Skeletal muscle satellite cell (primary cell): ENCODE measurements at regions not wholly inside any gene's neighbourhood (a gene's known extent, or its start where the extent isn't known, plus 50 kb on each side); places are given as distances from the start of the nearest gene placed in this dataset.

ENCODE experiments used
- H3K27me3 ChIP-seq: 2 replicates; pipeline ENCODE4 v1.7.0; 2013; ENCODE audit warnings: low read length; ENCODE audit not compliant: control insufficient read depth, insufficient read depth
- H3K36me3 ChIP-seq: 2 replicates; pipeline ENCODE4 v1.7.0; 2013; ENCODE audit warnings: mild to moderate bottlenecking, control low read depth, low read length; ENCODE audit not compliant: insufficient read depth
- H3K4me1 ChIP-seq: 2 replicates; pipeline ENCODE4 v1.7.0; 2013; ENCODE audit warnings: low read length; ENCODE audit not compliant: control insufficient read depth, insufficient read depth
- H3K4me2 ChIP-seq: 2 replicates; pipeline ENCODE4 v1.7.0; 2013; ENCODE audit warnings: mild to moderate bottlenecking, low read length
- H3K4me3 ChIP-seq: 2 replicates; pipeline ENCODE4 v1.7.0; 2013; ENCODE audit warnings: low read length
- H3K9ac ChIP-seq: 2 replicates; pipeline ENCODE4 v1.7.0; 2013; ENCODE audit warnings: mild to moderate bottlenecking, low read depth, low read length, moderate library complexity
- H3K9me3 ChIP-seq: replicated peaks from 2 replicates; pipeline ENCODE4 v1.7.0; 2013; ENCODE audit warnings: mild to moderate bottlenecking, control low read depth, low read length

- H3K27me3 ChIP-seq = no peaks in the 10 kb centered on the region
- H3K9me3 ChIP-seq = no peaks in the 10 kb centered on the region
- no peak overlapping the region for H3K9ac ChIP-seq
- no peak overlapping the region for H3K4me3 ChIP-seq
- no peak overlapping the region for H3K4me2 ChIP-seq
- H3K4me1 ChIP-seq = no peaks in the 10 kb centered on the region
- H3K36me3 ChIP-seq = no peaks in the 10 kb centered on the region
Observed at GRCh38 chr18:8977701-8978100, 124.8 kb upstream of the NDUFV2 start.

GRCh38 chr18:8978394-8978793, 124.1 kb upstream of the NDUFV2 start:
- Histone ChIP-seq H3K4me2 (no peak overlapping the region), H3K9ac (no peak overlapping the region), H3K4me3 (no peak overlapping the region)

GRCh38 chr18:8979258-8979988, 123.1 kb upstream of the NDUFV2 start:
- no peaks in the 10 kb centered on the region for H3K4me1 ChIP-seq
- H3K4me2 ChIP-seq = no peak overlapping the region
- no peak overlapping the region for H3K9ac ChIP-seq
- no peaks in the 10 kb centered on the region for H3K36me3 ChIP-seq
- H3K9me3 ChIP-seq = no peaks in the 10 kb centered on the region
- no peaks in the 10 kb centered on the region for H3K27me3 ChIP-seq
- no peak overlapping the region for H3K4me3 ChIP-seq

More at GRCh38 chr18:8978394-8978793, 124.1 kb upstream of the NDUFV2 start:
- no peaks in the 10 kb centered on the region for H3K36me3 ChIP-seq
- no peaks in the 10 kb centered on the region for H3K4me1 ChIP-seq
- no peaks in the 10 kb centered on the region for H3K27me3 ChIP-seq
- H3K9me3 ChIP-seq = no peaks in the 10 kb centered on the region

GRCh38 chr18:8980496-8980895, 122.0 kb upstream of the NDUFV2 start:
- Histone ChIP-seq H3K27me3 (no peaks in the 10 kb centered on the region), H3K4me1 (no peaks in the 10 kb centered on the region), H3K36me3 (no peaks in the 10 kb centered on the region), H3K4me2 (no peak overlapping the region), H3K9ac (no peak overlapping the region), H3K4me3 (no peak overlapping the region), H3K9me3 (no peaks in the 10 kb centered on the region)

GRCh38 chr18:8980918-8981317, 121.6 kb upstream of the NDUFV2 start:
- no peaks in the 10 kb centered on the region for H3K4me1 ChIP-seq
- H3K4me2 ChIP-seq = no peak overlapping the region
- H3K4me3 ChIP-seq = no peak overlapping the region
- no peaks in the 10 kb centered on the region for H3K36me3 ChIP-seq
- no peaks in the 10 kb centered on the region for H3K9me3 ChIP-seq
- no peaks in the 10 kb centered on the region for H3K27me3 ChIP-seq
- H3K9ac ChIP-seq = no peak overlapping the region

- peaks cover 6% of the 10 kb centered on the region for H3K4me1 ChIP-seq
- H3K9ac ChIP-seq = no peak overlapping the region
- no peaks in the 10 kb centered on the region for H3K9me3 ChIP-seq
- H3K36me3 ChIP-seq = no peaks in the 10 kb centered on the region
- H3K4me2 ChIP-seq = no peak overlapping the region
- H3K27me3 ChIP-seq = no peaks in the 10 kb centered on the region
- H3K4me3 ChIP-seq = no peak overlapping the region
Observed at GRCh38 chr18:8982416-8983183, 119.9 kb upstream of the NDUFV2 start.

- H3K27me3 ChIP-seq = no peaks in the 10 kb centered on the region
- H3K4me3 ChIP-seq = no peak overlapping the region
- peaks cover 9% of the 10 kb centered on the region for H3K4me1 ChIP-seq
- H3K4me2 ChIP-seq = no peak overlapping the region
- H3K9ac ChIP-seq = no peak overlapping the region
- H3K9me3 ChIP-seq = no peaks in the 10 kb centered on the region
- H3K36me3 ChIP-seq = no peaks in the 10 kb centered on the region
Observed at GRCh38 chr18:8983195-8983594, 119.3 kb upstream of the NDUFV2 start.

GRCh38 chr18:8984131-8984721, 118.3 kb upstream of the NDUFV2 start:
- H3K9ac ChIP-seq = no peak overlapping the region
- peaks cover 9% of the 10 kb centered on the region for H3K4me1 ChIP-seq
- H3K4me2 ChIP-seq = no peak overlapping the region
- no peaks in the 10 kb centered on the region for H3K36me3 ChIP-seq
- H3K27me3 ChIP-seq = no peaks in the 10 kb centered on the region
- H3K9me3 ChIP-seq = no peaks in the 10 kb centered on the region
- no peak overlapping the region for H3K4me3 ChIP-seq

GRCh38 chr18:8987241-8987640, 115.3 kb upstream of the NDUFV2 start:
- H3K9me3 ChIP-seq = no peaks in the 10 kb centered on the region
- no peak overlapping the region for H3K9ac ChIP-seq

GRCh38 chr18:8988260-8988871, 114.1 kb upstream of the NDUFV2 start:
- no peak overlapping the region for H3K9ac ChIP-seq
- no peak overlapping the region for H3K4me2 ChIP-seq
- H3K4me3 ChIP-seq = no peak overlapping the region
- H3K9me3 ChIP-seq = no peaks in the 10 kb centered on the region
- no peaks in the 10 kb centered on the region for H3K27me3 ChIP-seq
- H3K36me3 ChIP-seq = no peaks in the 10 kb centered on the region
- H3K4me1 ChIP-seq = peaks cover 27% of the 10 kb centered on the region

More at GRCh38 chr18:8987241-8987640, 115.3 kb upstream of the NDUFV2 start:
- no peaks in the 10 kb centered on the region for H3K27me3 ChIP-seq
- H3K4me2 ChIP-seq = no peak overlapping the region
- H3K4me1 ChIP-seq = peaks cover 27% of the 10 kb centered on the region
- H3K4me3 ChIP-seq = no peak overlapping the region
- no peaks in the 10 kb centered on the region for H3K36me3 ChIP-seq

GRCh38 chr18:8989017-8989416, 113.5 kb upstream of the NDUFV2 start:
- H3K4me3 ChIP-seq = no peak overlapping the region
- no peak overlapping the region for H3K9ac ChIP-seq
- H3K36me3 ChIP-seq = no peaks in the 10 kb centered on the region

More at GRCh38 chr18:8989017-8989416, 113.5 kb upstream of the NDUFV2 start:
- Histone ChIP-seq H3K27me3 (no peaks in the 10 kb centered on the region), H3K9me3 (no peaks in the 10 kb centered on the region), H3K4me2 (no peak overlapping the region), H3K4me1 (peaks cover 27% of the 10 kb centered on the region)
